ENCODE measurements at regions not wholly inside any gene's neighbourhood (a gene's known extent, or its start where the extent isn't known, plus 50 kb on each side); places are given as distances from the start of the nearest gene placed in this dataset.

- TF ChIP-seq CTCF (IDR thresholded peaks at IDR 0.05) = no peak
- TF ChIP-seq SP1 (CRISPR knock-in tag; conservative IDR thresholded peaks at IDR 0.05) = no peak
- no peak for TF ChIP-seq ZBTB21 (CRISPR knock-in tag; IDR thresholded peaks at IDR 0.05; ENCODE audit: borderline replicate concordance)
- no peak for TF ChIP-seq NFE2L1 (CRISPR knock-in tag; IDR thresholded peaks at IDR 0.05)
- TF ChIP-seq ETV6 (CRISPR knock-in tag; IDR thresholded peaks at IDR 0.05) = no peak
- no peak for TF ChIP-seq ATF1 (CRISPR knock-in tag; IDR thresholded peaks at IDR 0.05)
- no peak for TF ChIP-seq IRF1 (CRISPR knock-in tag; IDR thresholded peaks at IDR 0.05)
- TF ChIP-seq GTF2I (CRISPR knock-in tag; conservative IDR thresholded peaks at IDR 0.05) = no peak
- no peak for TF ChIP-seq E2F4 (CRISPR knock-in tag; IDR thresholded peaks at IDR 0.05; ENCODE audit: borderline replicate concordance, low read depth)
- no peak for TF ChIP-seq USF2 (CRISPR knock-in tag; IDR thresholded peaks at IDR 0.05)
- no peak for TF ChIP-seq IRF2 (CRISPR knock-in tag; IDR thresholded peaks at IDR 0.05; ENCODE audit: borderline replicate concordance, low read depth)
- TF ChIP-seq USF1 (CRISPR knock-in tag; IDR thresholded peaks at IDR 0.05) = no peak
These were observed 52.2 kb upstream of the GABRB2 start for GRCh38 chr5:161598686-161599085.
